ENCODE measurements at regions not wholly inside any gene's neighbourhood (a gene's known extent, or its start where the extent isn't known, plus 50 kb on each side); places are given as distances from the start of the nearest gene placed in this dataset.
"Not testable (repeated sequence)": the region's sequence is repeated elsewhere in the genome, so short reads cannot be mapped to it uniquely, and the experiment has no call there.

DNA sequence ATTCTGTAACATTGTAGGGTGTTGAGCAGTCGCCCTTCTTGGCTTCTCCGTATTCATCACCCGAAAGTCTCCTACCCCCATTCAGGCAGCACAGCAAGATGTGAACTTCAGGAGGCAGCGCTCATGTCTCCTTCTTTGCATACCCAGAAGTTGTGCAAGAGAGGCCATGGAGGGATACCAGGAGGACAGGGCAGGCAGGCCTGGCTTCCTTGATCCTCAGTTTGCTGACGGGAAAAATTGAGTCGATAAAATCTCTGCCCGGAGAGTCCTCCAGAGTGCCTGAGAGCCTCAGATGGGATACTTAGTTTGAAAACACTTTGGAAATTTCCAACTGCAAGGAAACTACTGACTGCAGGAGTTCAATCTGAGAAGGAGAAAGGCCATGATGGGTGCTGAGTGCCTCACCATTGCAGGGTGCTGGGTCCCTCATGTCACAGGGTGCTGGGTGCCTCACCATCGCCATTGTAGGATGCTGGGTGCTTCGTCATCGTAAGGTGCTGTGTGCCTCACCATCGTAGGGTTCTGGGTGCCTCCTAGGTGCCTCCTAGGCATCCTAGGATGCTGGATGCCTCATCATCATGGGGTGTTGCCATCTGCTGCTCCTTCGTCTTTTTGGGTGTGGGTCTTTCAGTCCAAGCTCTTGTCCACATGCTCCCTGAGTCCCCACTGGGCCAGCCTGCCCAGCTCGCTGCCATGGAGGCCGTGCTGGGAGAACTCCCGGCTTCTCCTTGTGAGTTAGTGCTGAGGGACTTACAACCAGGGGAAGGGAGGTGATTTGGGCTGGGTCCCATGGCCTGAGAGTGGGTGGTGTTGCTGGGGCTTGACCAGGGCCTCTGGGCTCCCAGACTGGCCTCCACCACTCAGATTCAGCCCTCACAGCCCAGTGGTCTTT, 162.4 kb downstream of the DDX1 start:
- DNase-seq: no peak

DNA sequence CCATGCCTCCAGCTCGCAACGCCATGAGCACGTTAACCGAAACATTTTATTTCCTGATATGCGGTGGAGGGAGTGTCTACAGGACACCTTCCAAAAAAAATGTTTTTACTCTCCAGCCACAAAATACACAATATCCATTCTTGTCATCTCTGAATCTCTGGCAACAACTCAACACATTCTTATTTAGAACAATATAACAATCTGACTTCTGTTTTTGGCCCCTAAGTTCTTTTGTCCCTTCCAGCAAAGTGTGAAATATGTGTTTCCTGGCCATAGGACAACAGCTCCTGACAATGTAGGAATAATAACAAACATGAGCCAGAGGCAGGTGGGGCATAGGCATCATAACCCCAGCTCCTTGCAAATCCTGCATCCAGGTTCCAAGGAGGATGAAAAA, 163.0 kb downstream of the DDX1 start:
- DNase-seq: no peak

- no peak for DNase-seq
These were observed 163.9 kb downstream of the DDX1 start for GRCh38 chr2:15755528-15755927.

DNA sequence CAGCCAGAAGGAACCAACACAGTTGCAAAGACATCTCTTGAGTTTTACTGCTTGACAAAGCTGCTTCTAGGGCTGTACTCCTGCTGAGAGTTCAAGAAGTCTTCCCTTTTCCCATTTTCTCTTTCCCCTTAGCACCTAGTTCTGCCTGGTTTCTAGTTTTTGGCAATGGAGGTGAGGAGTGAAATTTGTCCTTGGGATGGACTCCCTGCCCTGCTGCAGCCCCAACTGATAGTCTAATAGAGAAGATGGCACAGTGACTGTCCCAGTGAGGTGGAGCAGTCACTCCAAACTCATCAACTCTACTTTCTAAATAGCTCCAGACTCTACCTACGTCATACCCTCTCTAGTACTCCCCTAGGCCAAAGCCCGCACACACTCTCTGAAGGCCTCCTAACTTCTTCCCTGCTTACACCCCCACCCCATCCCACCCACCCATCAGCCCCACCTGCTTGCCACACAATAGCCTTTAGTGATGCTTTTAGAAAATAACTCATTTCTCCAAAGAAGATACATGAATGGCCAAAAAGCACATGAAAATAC, 164.4 kb downstream of the DDX1 start:
- DNase-seq: no peak

- DNase-seq: no peak
These were observed 165.5 kb downstream of the DDX1 start for GRCh38 chr2:15756882-15757819.

GRCh38 chr2:15757820-15758586, 166.3 kb downstream of the DDX1 start:
- DNase-seq: no peak

- no peak for DNase-seq
These were observed 167.2 kb downstream of the DDX1 start for GRCh38 chr2:15758848-15759247.

DNA sequence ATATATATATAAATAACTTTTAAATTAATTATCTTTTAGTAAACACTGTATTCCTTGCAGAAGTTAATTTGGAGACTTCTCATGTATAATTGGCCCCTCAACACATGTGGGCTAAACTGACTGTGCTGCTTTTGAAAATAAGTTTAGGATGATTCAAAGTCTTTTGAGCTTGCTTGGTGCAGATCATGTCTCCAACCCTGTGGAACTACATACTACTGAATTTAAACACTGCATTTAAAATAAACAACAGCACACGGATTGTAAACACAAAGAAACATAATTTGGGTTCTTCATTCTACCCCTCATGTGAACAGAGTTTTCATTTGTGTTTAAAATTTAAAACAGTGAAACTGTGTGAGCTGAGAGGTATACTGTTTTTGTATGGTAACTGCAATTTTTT, 167.7 kb downstream of the DDX1 start:
- no peak for DNase-seq

DNA sequence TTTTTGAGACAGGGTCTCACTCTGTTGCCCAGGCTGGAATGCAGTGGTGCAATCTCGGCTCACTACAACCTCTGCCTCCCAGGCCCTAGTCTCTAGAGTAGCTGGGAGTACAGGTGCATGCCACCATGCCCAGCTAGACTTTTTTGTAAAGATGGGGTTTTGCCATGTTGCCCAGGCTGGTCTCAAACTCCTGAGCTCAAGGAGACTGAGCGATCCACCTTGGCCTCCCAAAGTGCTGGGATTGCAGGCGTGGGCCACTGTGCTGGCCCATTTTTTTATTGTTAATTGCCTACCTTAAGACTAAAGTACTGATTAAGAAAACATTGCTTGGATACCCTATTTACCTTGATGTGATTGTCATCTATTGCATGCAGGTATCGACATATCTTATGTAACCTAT, 168.1 kb downstream of the DDX1 start:
- not testable (repeated sequence) for DNase-seq

- no peak for DNase-seq
These were observed 168.7 kb downstream of the DDX1 start for GRCh38 chr2:15760232-15760910.

DNA sequence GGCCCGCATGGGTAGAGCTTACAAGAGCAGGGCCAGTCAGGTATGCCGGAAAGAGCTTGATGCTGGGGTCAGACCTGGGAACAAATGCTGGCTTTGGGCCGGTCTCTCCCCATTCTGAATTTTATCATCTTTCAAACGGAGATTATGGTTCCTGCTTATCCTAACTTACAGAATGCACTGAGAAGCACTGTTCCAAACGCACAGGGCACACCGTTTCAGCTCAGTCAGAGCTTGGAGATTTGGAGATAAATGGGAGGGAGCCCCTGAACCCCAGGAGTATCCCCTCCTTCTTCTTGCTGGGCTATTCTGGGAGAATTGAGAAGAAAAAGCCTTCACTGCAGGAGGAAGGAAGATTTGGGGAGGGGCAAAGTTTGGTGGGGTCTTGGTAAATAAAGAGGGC, 169.4 kb downstream of the DDX1 start:
- DNase-seq: no peak

- no peak for DNase-seq
These were observed 170.2 kb downstream of the DDX1 start for GRCh38 chr2:15761910-15762309.

DNA sequence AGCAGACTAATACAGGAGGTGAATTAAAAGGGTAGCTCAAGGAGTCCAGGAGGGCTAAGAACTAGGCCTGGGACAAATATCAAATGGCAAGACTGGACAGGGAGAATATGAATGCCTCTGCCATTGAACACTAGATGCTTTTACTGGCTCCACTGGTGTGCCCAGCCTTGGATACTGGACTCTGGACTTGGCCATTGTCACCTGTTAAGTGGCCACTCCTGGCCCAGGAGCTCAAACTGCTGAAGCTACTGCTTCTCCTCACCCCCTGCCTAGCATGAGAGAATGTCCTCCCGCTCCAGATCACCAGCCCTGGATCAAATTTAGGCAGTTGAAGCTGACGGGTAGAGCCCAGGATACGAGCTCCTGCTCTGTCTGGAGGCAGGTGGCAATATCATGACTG, 170.8 kb downstream of the DDX1 start:
- DNase-seq: no peak

GRCh38 chr2:15763106-15763821, 171.6 kb downstream of the DDX1 start:
- no peak for DNase-seq

DNA sequence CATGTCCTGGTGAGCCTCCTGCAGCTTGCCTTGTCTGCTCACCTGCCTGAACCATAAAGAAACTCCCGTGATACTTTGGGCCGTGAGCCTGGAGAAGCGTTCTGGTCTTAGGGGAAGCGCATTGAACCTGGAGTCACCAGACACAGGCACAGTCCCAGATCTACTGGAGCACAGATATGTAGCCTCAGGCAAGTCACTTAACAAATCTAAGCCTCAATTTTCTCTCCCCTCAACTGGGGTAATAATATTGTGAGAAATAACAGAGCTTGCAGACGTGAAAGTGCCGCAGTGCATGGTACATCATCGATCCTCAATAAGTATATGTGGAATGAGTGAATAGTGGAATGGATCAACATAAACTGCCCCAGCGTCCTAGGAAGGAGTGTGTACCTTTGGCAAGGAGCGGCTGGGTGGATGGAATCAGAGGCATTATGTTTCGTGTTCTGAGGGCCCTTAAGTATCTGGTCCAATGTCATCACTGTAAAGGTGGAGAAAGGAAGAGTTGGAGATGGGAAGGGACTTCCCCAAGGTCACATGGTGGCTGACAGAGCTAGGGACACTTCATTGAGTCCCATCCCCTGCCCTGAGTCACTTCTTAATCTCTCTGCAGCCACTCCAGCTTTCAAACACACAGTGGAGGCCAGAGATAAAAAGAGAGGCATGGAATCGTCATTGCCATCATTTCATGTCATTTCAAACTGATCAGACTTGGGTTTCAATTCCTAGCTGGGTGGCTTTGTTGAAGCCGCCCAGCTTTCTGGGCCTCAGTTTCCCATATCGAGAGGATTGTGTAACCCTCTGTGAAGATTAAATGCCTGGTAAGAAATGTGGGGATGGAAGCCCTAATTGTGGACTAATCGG, 172.4 kb downstream of the DDX1 start:
- DNase-seq: no peak

DNA sequence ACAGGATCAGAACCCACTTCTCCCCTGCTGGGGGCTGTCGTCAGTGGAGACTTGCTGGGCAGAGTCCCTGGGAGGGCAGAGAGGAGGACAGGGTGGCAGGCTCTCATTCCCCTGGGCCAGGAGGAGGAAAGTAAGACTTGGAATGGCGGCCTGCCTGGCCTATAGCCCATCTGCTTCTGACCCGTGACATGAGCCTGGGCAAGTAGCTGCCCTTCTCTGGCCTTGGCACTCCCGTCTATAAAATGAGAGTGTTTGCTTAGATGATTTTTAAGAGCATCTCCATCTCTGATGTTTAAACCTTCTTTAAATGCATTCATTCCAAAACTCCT, 173.0 kb downstream of the DDX1 start:
- DNase-seq: no peak

- DNase-seq: no peak
These were observed 173.5 kb downstream of the DDX1 start for GRCh38 chr2:15765211-15765610.

DNA sequence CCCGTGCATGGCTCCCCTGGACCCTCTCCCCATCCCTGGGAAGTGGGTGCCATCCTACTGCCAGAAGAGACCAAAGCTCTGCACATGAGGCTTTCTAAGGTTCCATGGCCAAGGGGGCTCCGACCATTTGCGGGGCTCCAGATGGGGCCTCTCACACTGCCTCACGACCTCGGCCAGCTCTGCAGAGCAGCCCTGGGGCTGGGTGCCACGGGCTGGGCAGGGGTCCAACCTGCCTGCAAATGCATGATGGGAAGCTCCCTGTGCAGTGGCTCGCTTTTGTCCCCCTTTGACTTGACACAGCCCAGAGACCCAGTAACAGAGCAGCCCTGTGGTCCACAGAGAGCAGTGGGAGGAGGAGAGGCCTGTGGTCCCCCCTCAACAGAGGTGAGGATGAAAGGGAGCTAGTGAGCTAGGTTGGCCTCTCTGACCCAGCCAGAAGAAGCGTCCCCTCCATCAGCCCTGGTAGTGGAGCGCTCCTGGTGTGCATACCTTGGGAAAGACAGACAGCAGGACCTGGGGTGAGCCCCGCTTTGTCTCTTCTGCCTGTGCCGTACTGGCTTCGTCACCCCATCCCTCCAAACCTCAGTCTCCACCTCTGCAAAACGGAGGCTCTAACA, 174.1 kb downstream of the DDX1 start:
- DNase-seq: no peak

GRCh38 chr2:15766303-15766861, 174.0 kb upstream of the MYCN start:
- DNase-seq: no peak

All from DMS153 (cell line).